GM19438 (cell line): ENCODE measurements at regions not wholly inside any gene's neighbourhood (a gene's known extent, or its start where the extent isn't known, plus 50 kb on each side); places are given as distances from the start of the nearest gene placed in this dataset.

ENCODE experiments used
- ATAC-seq: cut with Tn5 transposase; IDR thresholded peaks from one replicate; pipeline ENCODE4 v1.9.1; 2021; ENCODE audit warnings: low read depth; ENCODE audit not compliant: unreplicated experiment

- no peak for ATAC-seq
Measured at GRCh38 chr4:34047363-34047762, 2197.0 kb downstream of the ARAP2 start.

GRCh38 chr4:34066126-34066525 lies 2178.2 kb downstream of the ARAP2 start:
- no peak for ATAC-seq

- ATAC-seq = no peak
Measured at GRCh38 chr4:34091451-34091850, 2152.9 kb downstream of the ARAP2 start.

- no peak for ATAC-seq
Measured at GRCh38 chr4:34094114-34094513, 2150.2 kb downstream of the ARAP2 start.

- no peak for ATAC-seq
Measured at GRCh38 chr4:34105311-34105710, 2139.0 kb downstream of the ARAP2 start.

- no peak for ATAC-seq
Measured at GRCh38 chr4:34108391-34108790, 2135.9 kb downstream of the ARAP2 start.

GRCh38 chr4:34112573-34112972 lies 2131.7 kb downstream of the ARAP2 start:
- ATAC-seq = no peak

GRCh38 chr4:34138385-34138784 lies 2105.9 kb downstream of the ARAP2 start:
- no peak for ATAC-seq

GRCh38 chr4:34139346-34139745 lies 2105.0 kb downstream of the ARAP2 start:
- ATAC-seq = no peak

GRCh38 chr4:34148322-34148908 lies 2095.9 kb downstream of the ARAP2 start:
- ATAC-seq = no peak

GRCh38 chr4:34157547-34157946 lies 2086.8 kb downstream of the ARAP2 start:
- no peak for ATAC-seq

GRCh38 chr4:34158878-34159277 lies 2085.4 kb downstream of the ARAP2 start:
- no peak for ATAC-seq

- no peak for ATAC-seq
Measured at GRCh38 chr4:34170946-34171345, 2073.4 kb downstream of the ARAP2 start.

- no peak for ATAC-seq
Measured at GRCh38 chr4:34176609-34177008, 2067.7 kb downstream of the ARAP2 start.

GRCh38 chr4:34178476-34178875 lies 2065.8 kb downstream of the ARAP2 start:
- ATAC-seq = no peak

- no peak for ATAC-seq
Measured at GRCh38 chr4:34181311-34181841, 2062.9 kb downstream of the ARAP2 start.

- no peak for ATAC-seq
Measured at GRCh38 chr4:34181891-34182290, 2062.4 kb downstream of the ARAP2 start.

GRCh38 chr4:34182306-34182705 lies 2062.0 kb downstream of the ARAP2 start:
- ATAC-seq = no peak

- no peak for ATAC-seq
Measured at GRCh38 chr4:34183926-34184325, 2060.4 kb downstream of the ARAP2 start.

- no peak for ATAC-seq
Measured at GRCh38 chr4:34187056-34187455, 2057.3 kb downstream of the ARAP2 start.

GRCh38 chr4:34191443-34191842 lies 2052.9 kb downstream of the ARAP2 start:
- no peak for ATAC-seq

- no peak for ATAC-seq
Measured at GRCh38 chr4:34193451-34194154, 2050.7 kb downstream of the ARAP2 start.
